GM18951 (cell line): ENCODE measurements at regions not wholly inside any gene's neighbourhood (a gene's known extent, or its start where the extent isn't known, plus 50 kb on each side); places are given as distances from the start of the nearest gene placed in this dataset.

Source experiments
- POLR2A ChIP-seq: IDR thresholded peaks from 4 replicates; pipeline ENCODE4 v1.6.1; 2011; ENCODE audit warnings: mild to moderate bottlenecking; ENCODE audit not compliant: insufficient read length, insufficient read depth; ENCODE audit errors: extremely low read depth
- in situ Hi-C: fragments of 300-500 bp; cut with MboI; formaldehyde crosslinking; loops from one replicate; pipeline ENCODE4 v1.12.0; 2022; ENCODE audit warnings: low sequenced_read_pairs, mixed read lengths, inconsistent platforms; ENCODE audit not compliant: unreplicated experiment

GRCh38 chr20:4563031-4563430 is 123.2 kb upstream of the PRNP start:
- no peak for TF ChIP-seq POLR2A
- in situ Hi-C loops: no loop called here

GRCh38 chr20:4560667-4561066 is 125.6 kb upstream of the PRNP start:
- in situ Hi-C loops: no loop called here
- TF ChIP-seq POLR2A: no peak

- in situ Hi-C loops: no loop called here
- no peak for TF ChIP-seq POLR2A
Measured at GRCh38 chr20:4559906-4560305, 126.3 kb upstream of the PRNP start.

GRCh38 chr20:4559106-4559505 is 127.2 kb upstream of the PRNP start:
- no peak for TF ChIP-seq POLR2A
- in situ Hi-C loops: no loop called here

- in situ Hi-C loops: no loop called here
- no peak for TF ChIP-seq POLR2A
Measured at GRCh38 chr20:4556781-4557180, 129.5 kb upstream of the PRNP start.

GRCh38 chr20:4555188-4555890 is 130.9 kb upstream of the PRNP start:
- no peak for TF ChIP-seq POLR2A
- in situ Hi-C loops: no loop called here

- in situ Hi-C loops: no loop called here
- TF ChIP-seq POLR2A: no peak
Measured at GRCh38 chr20:4554346-4554745, 131.9 kb upstream of the PRNP start.

GRCh38 chr20:4552075-4552640 is 134.1 kb upstream of the PRNP start:
- in situ Hi-C loops: no loop called here
- no peak for TF ChIP-seq POLR2A

GRCh38 chr20:4550740-4551139 is 135.5 kb upstream of the PRNP start:
- no peak for TF ChIP-seq POLR2A
- in situ Hi-C loops: no loop called here

GRCh38 chr20:4549711-4550259 is 136.5 kb upstream of the PRNP start:
- no peak for TF ChIP-seq POLR2A
- in situ Hi-C loops: no loop called here

GRCh38 chr20:4548552-4548951 is 137.7 kb upstream of the PRNP start:
- in situ Hi-C loops: no loop called here
- no peak for TF ChIP-seq POLR2A

- no peak for TF ChIP-seq POLR2A
- in situ Hi-C loops: no loop called here
Measured at GRCh38 chr20:4546786-4547185, 139.5 kb upstream of the PRNP start.

- in situ Hi-C loops: no loop called here
Measured at GRCh38 chr20:4546342-4546741, 139.9 kb upstream of the PRNP start.

GRCh38 chr20:4545526-4545925 is 140.7 kb upstream of the PRNP start:
- no peak for TF ChIP-seq POLR2A
- in situ Hi-C loops: no loop called here

More at GRCh38 chr20:4546342-4546741, 139.9 kb upstream of the PRNP start:
- no peak for TF ChIP-seq POLR2A
